Caki2 (cell line): ENCODE measurements at regions not wholly inside any gene's neighbourhood (a gene's known extent, or its start where the extent isn't known, plus 50 kb on each side); places are given as distances from the start of the nearest gene placed in this dataset.
"Not testable (repeated sequence)": the region's sequence is repeated elsewhere in the genome, so short reads cannot be mapped to it uniquely, and the experiment has no call there.

Experiments used
- DNase-seq: peaks from one replicate; pipeline ENCODE4 v3.0.0-alpha.2; 2015; ENCODE audit warnings: low read depth
- in situ Hi-C: cut with HindIII; loops from 2 replicates; pipeline ENCODE4 v1.10.0; 2016; ENCODE audit warnings: low sequenced_read_pairs, low pct_unique_long_range_greater_than_20kb, mixed read lengths

GRCh38 chr16:13333336-13333735, 431.9 kb downstream of the SHISA9 start:
- in situ Hi-C loops = no loop called here
- DNase-seq = peak; percentile 35

- no peak for DNase-seq
- in situ Hi-C loops = no loop called here
These were observed 434.5 kb downstream of the SHISA9 start for GRCh38 chr16:13335879-13336278.

- in situ Hi-C loops = no loop called here
These were observed 434.9 kb downstream of the SHISA9 start for GRCh38 chr16:13336335-13336734.

GRCh38 chr16:13336907-13337881, 435.8 kb downstream of the SHISA9 start:
- DNase-seq, in situ Hi-C loops: not testable (repeated sequence)

More at GRCh38 chr16:13336335-13336734, 434.9 kb downstream of the SHISA9 start:
- no peak for DNase-seq

- in situ Hi-C loops = no loop called here
- DNase-seq = no peak
These were observed 436.6 kb downstream of the SHISA9 start for GRCh38 chr16:13338044-13338443.

- DNase-seq = no peak
- in situ Hi-C loops = no loop called here
These were observed 441.3 kb downstream of the SHISA9 start for GRCh38 chr16:13342675-13343074.

- in situ Hi-C loops = no loop called here
- peak; percentile 79 for DNase-seq
These were observed 442.6 kb downstream of the SHISA9 start for GRCh38 chr16:13344001-13344400.

GRCh38 chr16:13348416-13348815, 447.0 kb downstream of the SHISA9 start:
- DNase-seq = no peak
- in situ Hi-C loops = no loop called here

GRCh38 chr16:13350000-13350399, 448.6 kb downstream of the SHISA9 start:
- in situ Hi-C loops = no loop called here
- no peak for DNase-seq

GRCh38 chr16:13351181-13351580, 449.8 kb downstream of the SHISA9 start:
- in situ Hi-C loops = no loop called here
- no peak for DNase-seq

- in situ Hi-C loops = no loop called here
- peak; percentile 45 for DNase-seq
These were observed 450.3 kb downstream of the SHISA9 start for GRCh38 chr16:13351601-13352217.

GRCh38 chr16:13352796-13353195, 451.4 kb downstream of the SHISA9 start:
- in situ Hi-C loops, DNase-seq: not testable (repeated sequence)

- in situ Hi-C loops, DNase-seq: not testable (repeated sequence)
These were observed 456.4 kb downstream of the SHISA9 start for GRCh38 chr16:13357842-13358241.

- in situ Hi-C loops = no loop called here
- no peak for DNase-seq
These were observed 458.4 kb downstream of the SHISA9 start for GRCh38 chr16:13359835-13360234.

GRCh38 chr16:13372421-13372820, 471.0 kb downstream of the SHISA9 start:
- in situ Hi-C loops = no loop called here
- DNase-seq = no peak

GRCh38 chr16:13376174-13376573, 474.8 kb downstream of the SHISA9 start:
- in situ Hi-C loops = no loop called here
- peak; percentile 29 for DNase-seq

GRCh38 chr16:13377143-13377542, 475.7 kb downstream of the SHISA9 start:
- in situ Hi-C loops = no loop called here

GRCh38 chr16:13378151-13378550, 476.8 kb downstream of the SHISA9 start:
- in situ Hi-C loops = no loop called here
- peak; percentile 28 for DNase-seq

More at GRCh38 chr16:13377143-13377542, 475.7 kb downstream of the SHISA9 start:
- no peak for DNase-seq

GRCh38 chr16:13379266-13379665, 477.9 kb downstream of the SHISA9 start:
- DNase-seq = no peak
- in situ Hi-C loops = no loop called here
